HEK293T (cell line): ENCODE measurements at regions not wholly inside any gene's neighbourhood (a gene's known extent, or its start where the extent isn't known, plus 50 kb on each side); places are given as distances from the start of the nearest gene placed in this dataset.

ENCODE experiments used
- ARNT ChIP-seq: fragments of 450-650 bp; IDR thresholded peaks from 2 replicates; pipeline ENCODE4 v1.6.1; 2017; ENCODE audit warnings: mild to moderate bottlenecking
- CTBP1 ChIP-seq: fragments of 450-650 bp; IDR thresholded peaks from 2 replicates; pipeline ENCODE4 v1.6.1; 2016; ENCODE audit warnings: borderline replicate concordance
- FOXK2 ChIP-seq: fragments of 450-650 bp; IDR thresholded peaks from 2 replicates; pipeline ENCODE4 v1.6.1; 2016; ENCODE audit warnings: mild to moderate bottlenecking
- HDGF ChIP-seq: fragments of 450-650 bp; IDR thresholded peaks from 2 replicates; pipeline ENCODE4 v1.6.1; 2017; ENCODE audit warnings: antibody characterized with exemption, borderline replicate concordance
- SP1 ChIP-seq: fragments of 450-650 bp; IDR thresholded peaks from 2 replicates; pipeline ENCODE4 v1.6.1; 2017

GRCh38 chr5:60360355-60360754 lies 339.6 kb downstream of the DEPDC1B start:
- TF ChIP-seq HDGF (no peak), ARNT (no peak), CTBP1 (no peak), SP1 (no peak), FOXK2 (no peak)
